Fibroblast of the aortic adventitia (primary cell): ENCODE measurements at regions not wholly inside any gene's neighbourhood (a gene's known extent, or its start where the extent isn't known, plus 50 kb on each side); places are given as distances from the start of the nearest gene placed in this dataset.

Experiments used
- DNase-seq: peaks from one replicate; pipeline ENCODE4 v3.0.0-alpha.2; 2010; ENCODE audit warnings: low read depth
- H3K4me3 ChIP-seq: 2 replicates; pipeline ENCODE4 v1.5.1; 2011; ENCODE audit warnings: low read depth, mild to moderate bottlenecking, control low read depth, low read length, moderate library complexity
- CTCF ChIP-seq: IDR thresholded peaks from 2 replicates; pipeline ENCODE4 v1.5.1; 2011; ENCODE audit warnings: mild to moderate bottlenecking, low read length, control low read depth, inconsistent platforms; ENCODE audit not compliant: insufficient read depth

- no peak for DNase-seq
- H3K4me3 ChIP-seq: no peak overlapping the region
- TF ChIP-seq CTCF: no peak
These were observed 217.7 kb upstream of the CDH8 start for GRCh38 chr16:62253966-62254365.

- no peak for TF ChIP-seq CTCF
- DNase-seq: no peak
- no peak overlapping the region for H3K4me3 ChIP-seq
These were observed 212.8 kb upstream of the CDH8 start for GRCh38 chr16:62249069-62249468.

GRCh38 chr16:62240722-62241121 is 204.5 kb upstream of the CDH8 start:
- DNase-seq: no peak
- TF ChIP-seq CTCF: no peak

GRCh38 chr16:62225675-62226074 is 189.4 kb upstream of the CDH8 start:
- H3K4me3 ChIP-seq: no peak overlapping the region
- DNase-seq: no peak
- TF ChIP-seq CTCF: no peak

More at GRCh38 chr16:62240722-62241121, 204.5 kb upstream of the CDH8 start:
- H3K4me3 ChIP-seq: no peak overlapping the region

- H3K4me3 ChIP-seq: no peak overlapping the region
- no peak for DNase-seq
- TF ChIP-seq CTCF: no peak
These were observed 188.5 kb upstream of the CDH8 start for GRCh38 chr16:62224646-62225209.

GRCh38 chr16:62216837-62217236 is 180.6 kb upstream of the CDH8 start:
- no peak for DNase-seq
- TF ChIP-seq CTCF: no peak
- H3K4me3 ChIP-seq: no peak overlapping the region

- DNase-seq: no peak
- no peak overlapping the region for H3K4me3 ChIP-seq
- no peak for TF ChIP-seq CTCF
These were observed 177.5 kb upstream of the CDH8 start for GRCh38 chr16:62213763-62214162.
